Activated CD4-positive, alpha-beta T cell treated with anti-CD3 and anti-CD28 coated beads, Interleukin-2, amount 50 U/mL, for 24 hours (primary cell): ENCODE measurements at regions not wholly inside any gene's neighbourhood (a gene's known extent, or its start where the extent isn't known, plus 50 kb on each side); places are given as distances from the start of the nearest gene placed in this dataset.

Experiments used
- DNase-seq, 2 donors: peaks; one replicate each; pipeline ENCODE4 v3.0.0-alpha.2; 2020; ENCODE audit warnings: low read depth in 1 of 2, low spot score in 1 of 2

DNA sequence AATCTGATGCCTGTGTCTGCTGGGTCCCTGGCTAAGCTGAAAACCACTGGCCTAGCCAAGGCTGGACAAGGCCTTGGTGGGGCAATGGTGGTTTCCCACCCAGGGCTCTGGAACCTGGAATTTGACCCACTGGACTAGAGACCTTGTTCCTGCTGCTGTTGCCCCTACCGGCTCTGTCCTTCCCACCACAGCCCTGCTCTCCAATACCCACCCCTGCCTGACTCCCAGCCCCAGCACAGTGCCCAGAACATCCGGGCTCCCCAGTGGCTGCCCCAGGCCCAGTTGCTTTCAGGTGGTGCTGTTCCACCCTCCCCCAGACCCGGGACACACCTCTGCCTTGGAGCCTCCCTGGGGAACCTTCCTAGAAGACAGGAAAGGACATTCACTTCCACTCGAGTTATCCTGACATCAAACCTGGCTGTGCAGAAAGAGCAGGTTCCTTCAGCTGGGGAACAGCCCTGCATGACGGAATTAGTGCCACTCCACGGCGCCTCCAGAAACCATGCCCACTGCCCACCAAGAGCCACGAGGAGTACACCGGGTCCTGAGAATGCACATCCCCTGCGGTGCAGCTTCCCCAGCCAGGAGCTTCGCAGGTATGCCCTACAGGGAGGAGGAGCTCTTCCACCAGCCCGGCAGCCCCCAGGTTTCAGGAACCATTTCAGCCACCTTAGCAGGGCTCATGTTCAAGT is 152.8 kb downstream of the OAT start:
- no peak for DNase-seq

- no peak for DNase-seq
Observed at GRCh38 chr10:124265391-124265745, 153.4 kb downstream of the OAT start.

- no peak for DNase-seq
Observed at GRCh38 chr10:124264711-124265390, 153.9 kb downstream of the OAT start.

- no peak for DNase-seq
Observed at GRCh38 chr10:124264271-124264670, 154.5 kb downstream of the OAT start.

DNA sequence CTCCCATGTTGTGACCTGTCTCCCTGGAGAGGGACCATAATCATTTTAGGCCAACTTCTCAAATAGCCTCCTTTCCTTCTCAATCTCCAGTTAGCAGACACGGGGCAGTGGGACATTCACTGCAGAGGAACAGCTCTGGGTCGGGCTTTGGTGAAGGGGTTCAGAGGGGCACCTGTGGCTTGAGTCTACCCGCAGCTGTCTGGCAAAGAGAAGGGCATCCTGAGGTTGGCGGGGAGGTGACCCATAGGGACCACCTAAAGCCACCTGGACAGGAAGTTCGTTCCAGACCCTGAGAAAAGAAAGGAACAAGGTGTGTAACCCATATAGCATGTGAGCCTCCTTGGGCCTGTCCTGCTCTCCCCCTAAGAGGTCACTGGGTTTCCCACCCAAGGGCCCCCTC is 155.0 kb downstream of the OAT start:
- DNase-seq: no peak

- DNase-seq: no peak
Observed at GRCh38 chr10:124262971-124263370, 155.8 kb downstream of the OAT start.

- DNase-seq: no peak
Observed at GRCh38 chr10:124262234-124262865, 156.4 kb downstream of the OAT start.

GRCh38 chr10:124259139-124259825 is 159.4 kb downstream of the OAT start:
- DNase-seq: no peak

GRCh38 chr10:124257781-124258180 is 160.9 kb downstream of the OAT start:
- no peak for DNase-seq

DNA sequence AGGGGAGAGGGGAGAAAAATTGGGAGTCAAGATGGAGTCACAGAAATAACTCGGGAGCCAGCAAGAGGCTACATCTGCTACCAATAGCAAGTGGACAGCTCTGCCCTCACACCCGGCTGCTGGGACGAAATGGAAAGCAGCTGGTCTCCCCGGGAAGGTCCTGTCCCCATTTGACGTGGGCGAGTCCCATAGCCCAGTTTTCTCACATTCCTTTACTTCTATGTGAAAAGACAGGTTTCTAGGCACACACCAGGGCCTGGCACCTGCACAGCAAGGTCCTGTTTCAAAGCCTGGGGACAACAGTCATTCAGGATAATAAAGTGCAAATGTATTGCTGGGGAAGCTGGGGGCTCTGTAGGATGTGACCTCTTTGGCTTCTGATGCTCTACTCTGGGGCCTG is 162.6 kb downstream of the OAT start:
- DNase-seq: no peak

DNA sequence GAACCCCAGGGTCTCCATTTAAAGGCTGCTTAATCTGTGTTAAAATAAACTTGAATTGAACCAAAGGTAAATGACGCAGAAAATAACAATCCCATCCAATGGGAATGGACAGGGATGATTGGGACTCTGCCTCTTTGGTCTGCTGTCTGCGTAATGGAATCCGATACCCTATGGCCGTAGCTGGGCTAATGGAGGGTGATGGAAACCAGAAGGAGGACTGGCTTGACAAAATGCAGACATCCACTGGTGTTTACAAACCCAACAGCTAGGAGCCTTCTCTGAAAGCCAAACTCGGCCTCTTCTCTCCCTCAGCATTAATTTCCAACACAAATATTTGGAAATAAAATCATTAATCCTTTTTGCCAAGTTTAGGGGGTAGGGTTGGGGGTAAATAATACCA is 162.2 kb upstream of the CHST15 start:
- no peak for DNase-seq

- DNase-seq: no peak
Observed at GRCh38 chr10:124254490-124254889, 161.1 kb upstream of the CHST15 start.

- no peak for DNase-seq
Observed at GRCh38 chr10:124253006-124253405, 159.6 kb upstream of the CHST15 start.

- no peak for DNase-seq
Observed at GRCh38 chr10:124252097-124252715, 158.8 kb upstream of the CHST15 start.

GRCh38 chr10:124251317-124252065 is 158.1 kb upstream of the CHST15 start:
- DNase-seq: no peak

DNA sequence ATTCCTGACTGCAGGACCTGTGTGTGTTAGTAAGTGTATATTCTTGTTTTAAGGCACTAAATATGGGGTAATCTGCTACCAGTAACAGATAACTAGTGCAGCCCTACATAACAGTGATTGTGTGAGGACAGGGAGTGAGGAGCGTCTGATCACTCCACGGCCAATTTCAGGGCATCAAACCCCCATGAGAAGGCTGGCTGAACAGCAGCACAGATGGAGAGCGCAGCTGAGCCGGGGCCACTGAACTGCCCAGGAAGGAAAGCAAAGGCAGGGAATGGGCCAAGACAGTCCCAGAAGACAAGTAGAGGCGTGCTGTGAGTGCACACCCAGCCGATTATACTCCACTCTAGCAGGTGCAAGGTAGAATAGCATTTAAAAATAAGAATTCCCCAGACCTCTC is 157.1 kb upstream of the CHST15 start:
- no peak for DNase-seq

DNA sequence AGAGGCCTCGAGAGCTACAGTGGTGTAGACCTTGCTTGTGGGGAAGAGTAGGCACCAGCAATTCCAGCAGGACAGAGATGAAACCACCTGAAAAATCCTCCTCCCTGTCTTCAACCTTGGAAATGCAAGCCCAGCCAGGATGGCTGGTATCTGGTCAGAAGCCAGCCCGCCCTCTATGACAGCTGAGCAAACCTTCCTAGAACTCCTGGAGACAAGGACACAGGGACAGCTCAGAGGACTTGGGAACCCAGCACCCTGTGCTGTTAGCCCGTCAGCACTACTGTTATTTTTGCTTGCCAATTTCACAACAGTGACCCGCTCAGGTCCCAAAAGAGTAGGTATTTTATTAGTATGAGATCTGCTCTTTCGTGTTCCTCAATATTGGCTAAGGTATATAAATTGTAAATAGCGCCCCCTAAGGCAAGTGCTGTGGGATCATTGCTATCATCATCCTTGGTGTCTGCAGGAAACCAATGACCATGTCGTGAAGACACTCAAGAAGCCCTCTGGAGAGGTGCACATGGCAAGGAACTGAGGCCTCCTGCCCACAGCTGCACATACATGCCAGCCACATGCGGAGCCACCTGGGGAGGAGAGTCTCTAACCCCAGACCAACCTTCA is 156.5 kb upstream of the CHST15 start:
- DNase-seq: no peak

GRCh38 chr10:124249196-124249595 is 155.8 kb upstream of the CHST15 start:
- no peak for DNase-seq

GRCh38 chr10:124248056-124249045 is 155.0 kb upstream of the CHST15 start:
- no peak for DNase-seq
